HEK293 (cell line): ENCODE measurements at regions not wholly inside any gene's neighbourhood (a gene's known extent, or its start where the extent isn't known, plus 50 kb on each side); places are given as distances from the start of the nearest gene placed in this dataset.
"Not testable (repeated sequence)": the region's sequence is repeated elsewhere in the genome, so short reads cannot be mapped to it uniquely, and the experiment has no call there.

Source experiments
- CTCF ChIA-PET: fragments of 350-600 bp; formaldehyde crosslinking; extraction: SDS; loops from one replicate; lab custom pipeline; 2021; ENCODE audit warnings: antibody characterized with exemption; lab: Yijun Ruan, JAX
- POLR2A ChIA-PET: fragments of 300-600 bp; formaldehyde crosslinking; extraction: SDS; loops from one replicate; lab custom pipeline; 2020; ENCODE audit warnings: antibody characterized with exemption, inconsistent platforms; lab: Yijun Ruan, JAX
- H3K27ac ChIP-seq: fragments of 200-500 bp; sonication (Bioruptor generic); 2 replicates; pipeline ENCODE4 v1.5.1; 2014; ENCODE audit warnings: low read depth, low read length, control low read depth, inconsistent platforms; ENCODE audit errors: extremely low read depth
- H3K36me3 ChIP-seq, 2 experiments: fragments of 200-500 bp in 1 of 2; sonication (Bioruptor generic) in 1 of 2; 1 replicate in 1 of 2; 2 replicates in 1 of 2; pipeline ENCODE4 v1.5.1; 2014 to 2017; ENCODE audit warnings: inconsistent platforms in 2 of 2, low read length in 2 of 2; ENCODE audit not compliant: control insufficient read depth in 2 of 2, insufficient read depth in 1 of 2
- H3K4me1 ChIP-seq: fragments of 200-500 bp; sonication (Bioruptor generic); 2 replicates; pipeline ENCODE4 v1.5.1; 2014; ENCODE audit warnings: mild to moderate bottlenecking, low read length, inconsistent platforms; ENCODE audit not compliant: control insufficient read depth, insufficient read depth
- H3K4me3 ChIP-seq: 2 replicates; pipeline ENCODE4 v1.5.1; 2011; ENCODE audit warnings: low read depth, mild to moderate bottlenecking, control low read depth, low read length, moderate library complexity
- H3K9me3 ChIP-seq: fragments of 200-500 bp; sonication (Bioruptor generic); 2 replicates; pipeline ENCODE4 v1.5.1; 2014; ENCODE audit warnings: low read depth, low read length, inconsistent platforms; ENCODE audit not compliant: control insufficient read depth, insufficient read depth
- BCL11A ChIP-seq: fragments of 450-650 bp; formaldehyde crosslinking; IDR thresholded peaks from 2 replicates; pipeline ENCODE4 v1.5.1; 2016; ENCODE audit warnings: low read depth, missing biosample characterization, missing genetic modification characterization
- FEZF1 ChIP-seq: fragments of 450-650 bp; formaldehyde crosslinking; IDR thresholded peaks from 2 replicates; pipeline ENCODE4 v1.5.1; 2016; ENCODE audit warnings: missing biosample characterization, missing genetic modification characterization
- SP2 ChIP-seq: fragments of 450-650 bp; formaldehyde crosslinking; IDR thresholded peaks from 2 replicates; pipeline ENCODE4 v1.5.1; 2016; ENCODE audit warnings: missing biosample characterization, missing genetic modification characterization
- SP7 ChIP-seq: fragments of 450-650 bp; formaldehyde crosslinking; IDR thresholded peaks from 2 replicates; pipeline ENCODE4 v1.5.1; 2016; ENCODE audit warnings: missing biosample characterization, missing genetic modification characterization
- YY1 ChIP-seq: fragments of 450-650 bp; formaldehyde crosslinking; IDR thresholded peaks from 2 replicates; pipeline ENCODE4 v1.5.1; 2018; ENCODE audit warnings: missing biosample characterization, missing genetic modification characterization
- ZFHX2 ChIP-seq: fragments of 450-650 bp; formaldehyde crosslinking; conservative IDR thresholded peaks from 2 replicates; pipeline ENCODE4 v1.5.1; 2016; ENCODE audit warnings: missing biosample characterization, missing genetic modification characterization
- ZFP37 ChIP-seq: fragments of 450-650 bp; formaldehyde crosslinking; IDR thresholded peaks from 2 replicates; pipeline ENCODE4 v1.5.1; 2016; ENCODE audit warnings: missing biosample characterization, missing genetic modification characterization
- ZNF146 ChIP-seq: fragments of 450-650 bp; formaldehyde crosslinking; IDR thresholded peaks from 2 replicates; pipeline ENCODE4 v1.5.1; 2016; ENCODE audit warnings: missing biosample characterization, missing genetic modification characterization
- ZNF350 ChIP-seq: fragments of 450-650 bp; formaldehyde crosslinking; IDR thresholded peaks from 2 replicates; pipeline ENCODE4 v1.5.0; 2017; ENCODE audit warnings: missing biosample characterization, mild to moderate bottlenecking, missing genetic modification characterization
- ZNF394 ChIP-seq: fragments of 450-650 bp; formaldehyde crosslinking; IDR thresholded peaks from 2 replicates; pipeline ENCODE4 v1.5.1; 2016; ENCODE audit warnings: missing biosample characterization, missing genetic modification characterization, mild to moderate bottlenecking, moderate library complexity, borderline replicate concordance
- ZNF548 ChIP-seq: fragments of 450-650 bp; formaldehyde crosslinking; IDR thresholded peaks from 2 replicates; pipeline ENCODE4 v1.5.1; 2016; ENCODE audit warnings: missing biosample characterization, missing genetic modification characterization
- ZNF830 ChIP-seq: fragments of 450-650 bp; IDR thresholded peaks from 2 replicates; pipeline ENCODE4 v1.5.0; 2018; ENCODE audit warnings: missing biosample characterization, missing genetic modification characterization, low read depth, mild to moderate bottlenecking, moderate library complexity
- TF ChIP-seq, protein P1 (sequence below): fragments of 450-650 bp; formaldehyde crosslinking; IDR thresholded peaks from 2 replicates; pipeline ENCODE4 v1.5.1; 2016; ENCODE audit warnings: missing biosample characterization, missing genetic modification characterization
- TF ChIP-seq, protein P2 (sequence below): sonication (generic); formaldehyde crosslinking; IDR thresholded peaks from 2 replicates; pipeline ENCODE4 v1.8.1; 2022; ENCODE audit warnings: mild to moderate bottlenecking, moderate library complexity, missing genetic modification reagents
- TF ChIP-seq, protein P3 (sequence below): fragments of 450-650 bp; formaldehyde crosslinking; IDR thresholded peaks from 2 replicates; pipeline ENCODE4 v1.5.1; 2016; ENCODE audit warnings: missing biosample characterization, missing genetic modification characterization
- TF ChIP-seq, protein P4 (sequence below): fragments of 450-650 bp; formaldehyde crosslinking; IDR thresholded peaks from 2 replicates; pipeline ENCODE4 v1.5.1; 2016; ENCODE audit warnings: missing biosample characterization, missing genetic modification characterization
- TF ChIP-seq, protein P5 (sequence below): fragments of 450-650 bp; formaldehyde crosslinking; IDR thresholded peaks from 2 replicates; pipeline ENCODE4 v1.5.1; 2016; ENCODE audit warnings: missing biosample characterization, missing genetic modification characterization

DNA sequence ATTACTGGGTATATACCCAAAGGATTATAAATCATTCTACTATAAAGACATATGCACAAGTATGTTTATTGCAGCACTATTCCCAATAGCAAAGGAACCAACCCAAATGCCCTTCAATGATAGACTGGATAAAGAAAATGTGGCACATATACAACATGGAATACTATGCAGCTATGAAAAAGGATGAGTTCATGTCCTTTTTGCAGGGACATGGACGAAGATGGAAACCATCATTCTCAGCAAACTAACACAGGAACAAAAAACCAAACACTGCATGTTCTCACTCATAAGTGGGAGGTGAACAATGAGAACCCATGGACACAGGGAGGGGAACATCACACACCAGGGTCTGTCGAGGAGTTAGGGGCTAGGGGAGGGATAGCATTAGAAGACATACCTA lies 129.2 kb downstream of the CYLC1 start:
- H3K27ac ChIP-seq, H3K4me3 ChIP-seq, CTCF ChIA-PET, H3K36me3 ChIP-seq, POLR2A ChIA-PET, H3K9me3 ChIP-seq, H3K4me1 ChIP-seq: not testable (repeated sequence)
- peak; percentile 91 for TF ChIP-seq ZNF146
- TF ChIP-seq, protein P1, sequence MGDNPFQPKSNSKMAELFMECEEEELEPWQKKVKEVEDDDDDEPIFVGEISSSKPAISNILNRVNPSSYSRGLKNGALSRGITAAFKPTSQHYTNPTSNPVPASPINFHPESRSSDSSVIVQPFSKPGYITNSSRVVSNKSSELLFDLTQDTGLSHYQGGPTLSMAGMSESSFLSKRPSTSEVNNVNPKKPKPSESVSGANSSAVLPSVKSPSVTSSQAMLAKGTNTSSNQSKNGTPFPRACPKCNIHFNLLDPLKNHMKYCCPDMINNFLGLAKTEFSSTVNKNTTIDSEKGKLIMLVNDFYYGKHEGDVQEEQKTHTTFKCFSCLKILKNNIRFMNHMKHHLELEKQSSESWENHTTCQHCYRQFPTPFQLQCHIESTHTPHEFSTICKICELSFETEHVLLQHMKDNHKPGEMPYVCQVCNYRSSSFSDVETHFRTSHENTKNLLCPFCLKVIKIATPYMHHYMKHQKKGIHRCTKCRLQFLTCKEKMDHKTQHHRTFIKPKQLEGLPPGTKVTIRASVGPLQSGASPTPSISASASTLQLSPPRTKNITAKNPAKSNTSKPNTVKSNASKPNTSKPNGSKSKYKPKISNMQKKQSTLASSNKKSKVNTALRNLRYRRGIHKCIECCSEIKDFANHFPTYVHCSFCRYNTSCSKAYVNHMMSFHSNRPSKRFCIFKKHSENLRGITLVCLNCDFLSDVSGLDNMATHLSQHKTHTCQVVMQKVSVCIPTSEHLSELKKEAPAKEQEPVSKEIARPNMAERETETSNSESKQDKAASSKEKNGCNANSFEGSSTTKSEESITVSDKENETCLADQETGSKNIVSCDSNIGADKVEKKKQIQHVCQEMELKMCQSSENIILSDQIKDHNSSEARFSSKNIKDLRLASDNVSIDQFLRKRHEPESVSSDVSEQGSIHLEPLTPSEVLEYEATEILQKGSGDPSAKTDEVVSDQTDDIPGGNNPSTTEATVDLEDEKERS (tag by site-specific recombination): peak; percentile 94

DNA sequence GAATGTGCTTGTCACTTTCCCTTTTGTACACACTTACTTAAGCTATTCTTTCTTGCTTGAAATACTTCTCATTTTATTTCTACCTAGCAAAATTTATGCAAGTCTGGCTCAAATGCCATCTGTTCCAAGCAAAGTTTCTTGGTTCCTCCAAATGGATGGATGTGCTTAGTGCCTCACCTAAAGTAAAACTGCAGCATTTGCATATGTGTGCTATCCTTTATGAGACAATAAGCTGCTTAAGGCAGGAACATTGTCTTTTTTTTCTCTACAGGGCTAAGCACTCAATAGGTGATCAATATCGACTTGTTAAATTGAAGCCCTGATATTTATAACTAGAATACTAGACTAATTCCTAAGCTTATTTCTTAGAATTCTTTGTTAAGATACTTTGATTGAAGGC lies 136.8 kb downstream of the CYLC1 start:
- Histone ChIP-seq H3K36me3 (no peaks in the 10 kb centered on the region), H3K9me3 (no peaks in the 10 kb centered on the region), H3K4me1 (no peaks in the 10 kb centered on the region), H3K4me3 (no peak overlapping the region), H3K27ac (no peak overlapping the region)
- no peak for TF ChIP-seq ZNF548 (tag by site-specific recombination)
- no peak for TF ChIP-seq ZNF394 (tag by site-specific recombination)
- no peak for TF ChIP-seq SP2 (tag by site-specific recombination)
- TF ChIP-seq BCL11A: no peak
- no peak for TF ChIP-seq FEZF1 (tag by site-specific recombination)
- TF ChIP-seq, protein P2, sequence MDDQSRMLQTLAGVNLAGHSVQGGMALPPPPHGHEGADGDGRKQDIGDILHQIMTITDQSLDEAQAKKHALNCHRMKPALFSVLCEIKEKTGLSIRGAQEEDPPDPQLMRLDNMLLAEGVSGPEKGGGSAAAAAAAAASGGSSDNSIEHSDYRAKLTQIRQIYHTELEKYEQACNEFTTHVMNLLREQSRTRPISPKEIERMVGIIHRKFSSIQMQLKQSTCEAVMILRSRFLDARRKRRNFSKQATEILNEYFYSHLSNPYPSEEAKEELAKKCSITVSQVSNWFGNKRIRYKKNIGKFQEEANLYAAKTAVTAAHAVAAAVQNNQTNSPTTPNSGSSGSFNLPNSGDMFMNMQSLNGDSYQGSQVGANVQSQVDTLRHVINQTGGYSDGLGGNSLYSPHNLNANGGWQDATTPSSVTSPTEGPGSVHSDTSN (CRISPR knock-in tag): no peak
- no peak for TF ChIP-seq ZFP37 (tag by site-specific recombination)
- TF ChIP-seq, protein P3, sequence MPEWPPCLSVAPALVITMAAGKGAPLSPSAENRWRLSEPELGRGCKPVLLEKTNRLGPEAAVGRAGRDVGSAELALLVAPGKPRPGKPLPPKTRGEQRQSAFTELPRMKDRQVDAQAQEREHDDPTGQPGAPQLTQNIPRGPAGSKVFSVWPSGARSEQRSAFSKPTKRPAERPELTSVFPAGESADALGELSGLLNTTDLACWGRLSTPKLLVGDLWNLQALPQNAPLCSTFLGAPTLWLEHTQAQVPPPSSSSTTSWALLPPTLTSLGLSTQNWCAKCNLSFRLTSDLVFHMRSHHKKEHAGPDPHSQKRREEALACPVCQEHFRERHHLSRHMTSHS (tag by site-specific recombination): no peak
- no peak for TF ChIP-seq YY1 (tag by site-specific recombination)
- no peak for TF ChIP-seq ZNF830 (tag by site-specific recombination)
- TF ChIP-seq, protein P4, sequence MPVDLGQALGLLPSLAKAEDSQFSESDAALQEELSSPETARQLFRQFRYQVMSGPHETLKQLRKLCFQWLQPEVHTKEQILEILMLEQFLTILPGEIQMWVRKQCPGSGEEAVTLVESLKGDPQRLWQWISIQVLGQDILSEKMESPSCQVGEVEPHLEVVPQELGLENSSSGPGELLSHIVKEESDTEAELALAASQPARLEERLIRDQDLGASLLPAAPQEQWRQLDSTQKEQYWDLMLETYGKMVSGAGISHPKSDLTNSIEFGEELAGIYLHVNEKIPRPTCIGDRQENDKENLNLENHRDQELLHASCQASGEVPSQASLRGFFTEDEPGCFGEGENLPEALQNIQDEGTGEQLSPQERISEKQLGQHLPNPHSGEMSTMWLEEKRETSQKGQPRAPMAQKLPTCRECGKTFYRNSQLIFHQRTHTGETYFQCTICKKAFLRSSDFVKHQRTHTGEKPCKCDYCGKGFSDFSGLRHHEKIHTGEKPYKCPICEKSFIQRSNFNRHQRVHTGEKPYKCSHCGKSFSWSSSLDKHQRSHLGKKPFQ (tag by site-specific recombination): no peak
- TF ChIP-seq SP7: no peak
- no peak for TF ChIP-seq ZFHX2 (tag by site-specific recombination)
- TF ChIP-seq, protein P5, sequence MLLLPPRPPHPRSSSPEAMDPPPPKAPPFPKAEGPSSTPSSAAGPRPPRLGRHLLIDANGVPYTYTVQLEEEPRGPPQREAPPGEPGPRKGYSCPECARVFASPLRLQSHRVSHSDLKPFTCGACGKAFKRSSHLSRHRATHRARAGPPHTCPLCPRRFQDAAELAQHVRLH: no peak
- no peak for TF ChIP-seq ZNF350 (tag by site-specific recombination)
- CTCF ChIA-PET: interaction anchor here (0.7 to 1.4 kb wide), 2 partner anchors 48 to 1927 kb away, joined by 3 to 5 read pairs; no protein-coding TSS in a partner anchor
- POLR2A ChIA-PET: no interaction called here
